ENCODE measurements at regions not wholly inside any gene's neighbourhood (a gene's known extent, or its start where the extent isn't known, plus 50 kb on each side); places are given as distances from the start of the nearest gene placed in this dataset.

- Mint-ChIP-seq H3K27me3 (ENCODE audit: low read depth) (no peaks in the 10 kb centered on the region; the same call in 1 of the 2 replicates), H3K36me3 (no peaks in the 10 kb centered on the region), H3K4me1 (no peaks in the 10 kb centered on the region), H3K9me3 (no peaks in the 10 kb centered on the region), H3K4me3 (no peak overlapping the region), H3K27ac (no peak overlapping the region)
- ATAC-seq (no peak), DNase-seq (ENCODE audit: low spot score) (no peak)
- ChIA-PET POLR2A (no interaction called here), CTCF (no interaction called here)
- TF ChIP-seq ZNF121 (CRISPR knock-in tag; IDR thresholded peaks at IDR 0.05), result no peak
- TF ChIP-seq NFATC4 (CRISPR knock-in tag; IDR thresholded peaks at IDR 0.05), result no peak
These were observed 76.1 kb downstream of the CCR1 start for GRCh38 chr3:46131884-46132450.

GRCh38 chr3:46130631-46131310 lies 77.3 kb downstream of the CCR1 start:
- Mint-ChIP-seq H3K36me3 (no peaks in the 10 kb centered on the region), H3K27me3 (ENCODE audit: low read depth) (no peaks in the 10 kb centered on the region; the same call in 1 of the 2 replicates), H3K4me1 (no peaks in the 10 kb centered on the region), H3K4me3 (no peak overlapping the region), H3K27ac (no peak overlapping the region), H3K9me3 (no peaks in the 10 kb centered on the region)
- CTCF ChIA-PET, result no interaction called here
- ATAC-seq (no peak), DNase-seq (ENCODE audit: low spot score) (no peak)
- TF ChIP-seq IRF1 (CRISPR knock-in tag; IDR thresholded peaks at IDR 0.05) (no peak), ZNF317 (CRISPR knock-in tag; IDR thresholded peaks at IDR 0.05; ENCODE audit: borderline replicate concordance, low read depth) (no peak), ATF1 (CRISPR knock-in tag; IDR thresholded peaks at IDR 0.05) (no peak), ZNF138 (CRISPR knock-in tag; conservative IDR thresholded peaks at IDR 0.05) (no peak), NR1H2 (CRISPR knock-in tag; IDR thresholded peaks at IDR 0.05) (no peak), TCF7 (CRISPR knock-in tag; IDR thresholded peaks at IDR 0.05; ENCODE audit: low read depth) (no peak), PRRX2 (CRISPR knock-in tag; IDR thresholded peaks at IDR 0.05) (no peak), ZNF425 (CRISPR knock-in tag; conservative IDR thresholded peaks at IDR 0.05) (no peak)
- TF ChIP-seq, protein P1, sequence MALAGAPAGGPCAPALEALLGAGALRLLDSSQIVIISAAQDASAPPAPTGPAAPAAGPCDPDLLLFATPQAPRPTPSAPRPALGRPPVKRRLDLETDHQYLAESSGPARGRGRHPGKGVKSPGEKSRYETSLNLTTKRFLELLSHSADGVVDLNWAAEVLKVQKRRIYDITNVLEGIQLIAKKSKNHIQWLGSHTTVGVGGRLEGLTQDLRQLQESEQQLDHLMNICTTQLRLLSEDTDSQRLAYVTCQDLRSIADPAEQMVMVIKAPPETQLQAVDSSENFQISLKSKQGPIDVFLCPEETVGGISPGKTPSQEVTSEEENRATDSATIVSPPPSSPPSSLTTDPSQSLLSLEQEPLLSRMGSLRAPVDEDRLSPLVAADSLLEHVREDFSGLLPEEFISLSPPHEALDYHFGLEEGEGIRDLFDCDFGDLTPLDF (CRISPR knock-in tag; IDR thresholded peaks at IDR 0.05), result no peak
- TF ChIP-seq, protein P2, sequence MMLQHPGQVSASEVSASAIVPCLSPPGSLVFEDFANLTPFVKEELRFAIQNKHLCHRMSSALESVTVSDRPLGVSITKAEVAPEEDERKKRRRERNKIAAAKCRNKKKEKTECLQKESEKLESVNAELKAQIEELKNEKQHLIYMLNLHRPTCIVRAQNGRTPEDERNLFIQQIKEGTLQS (CRISPR knock-in tag; conservative IDR thresholded peaks at IDR 0.05), result no peak
- POLR2A ChIA-PET, result no interaction called here

DNA sequence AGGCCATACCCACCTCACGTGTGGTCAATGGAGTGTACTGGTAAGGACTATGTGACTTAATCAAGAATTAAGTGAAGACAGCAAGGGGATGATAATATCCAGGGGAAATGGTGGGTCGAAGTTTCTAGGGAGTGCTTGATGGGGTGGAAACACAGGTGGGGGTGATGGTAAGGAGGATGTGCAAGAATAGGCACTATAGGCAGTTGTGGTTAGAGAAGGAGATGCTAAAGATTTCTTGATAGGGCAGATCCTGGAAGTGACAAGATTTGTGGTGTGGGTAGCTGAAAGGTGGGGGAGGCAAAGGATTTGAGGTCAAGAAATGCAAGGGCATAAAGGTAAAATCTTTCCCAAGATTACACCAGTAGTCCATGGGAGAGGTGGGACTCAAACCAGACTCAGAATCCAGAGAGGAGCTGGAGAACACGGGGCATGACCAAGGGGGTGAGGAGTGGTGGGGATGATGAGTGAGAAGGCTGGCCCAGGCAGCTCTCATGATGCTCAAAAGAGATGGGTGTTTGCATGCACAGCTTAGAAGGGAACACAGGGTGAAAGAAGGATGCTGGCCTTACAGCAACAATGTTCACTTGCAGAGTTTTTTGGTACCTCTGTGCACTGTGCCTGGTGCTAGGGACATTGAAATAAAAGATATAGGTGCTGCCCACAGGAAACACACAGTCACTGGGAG lies 78.4 kb downstream of the CCR1 start:
- ATAC-seq, result no peak
- DNase-seq (ENCODE audit: low spot score), result no peak
- no peaks in the 10 kb centered on the region for H3K36me3 Mint-ChIP-seq
- POLR2A ChIA-PET, result no interaction called here
- H3K9me3 Mint-ChIP-seq, result no peaks in the 10 kb centered on the region
- no peak overlapping the region for H3K4me3 Mint-ChIP-seq
- H3K4me1 Mint-ChIP-seq, result peaks cover 2% of the 10 kb centered on the region
- no peak overlapping the region for H3K27ac Mint-ChIP-seq
- CTCF ChIA-PET, result no interaction called here
- H3K27me3 Mint-ChIP-seq (ENCODE audit: low read depth), result no peaks in the 10 kb centered on the region; the same call in 1 of the 2 replicates
- TF ChIP-seq, protein P3, sequence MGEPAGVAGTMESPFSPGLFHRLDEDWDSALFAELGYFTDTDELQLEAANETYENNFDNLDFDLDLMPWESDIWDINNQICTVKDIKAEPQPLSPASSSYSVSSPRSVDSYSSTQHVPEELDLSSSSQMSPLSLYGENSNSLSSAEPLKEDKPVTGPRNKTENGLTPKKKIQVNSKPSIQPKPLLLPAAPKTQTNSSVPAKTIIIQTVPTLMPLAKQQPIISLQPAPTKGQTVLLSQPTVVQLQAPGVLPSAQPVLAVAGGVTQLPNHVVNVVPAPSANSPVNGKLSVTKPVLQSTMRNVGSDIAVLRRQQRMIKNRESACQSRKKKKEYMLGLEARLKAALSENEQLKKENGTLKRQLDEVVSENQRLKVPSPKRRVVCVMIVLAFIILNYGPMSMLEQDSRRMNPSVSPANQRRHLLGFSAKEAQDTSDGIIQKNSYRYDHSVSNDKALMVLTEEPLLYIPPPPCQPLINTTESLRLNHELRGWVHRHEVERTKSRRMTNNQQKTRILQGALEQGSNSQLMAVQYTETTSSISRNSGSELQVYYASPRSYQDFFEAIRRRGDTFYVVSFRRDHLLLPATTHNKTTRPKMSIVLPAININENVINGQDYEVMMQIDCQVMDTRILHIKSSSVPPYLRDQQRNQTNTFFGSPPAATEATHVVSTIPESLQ (CRISPR knock-in tag; IDR thresholded peaks at IDR 0.05), result no peak
- TF ChIP-seq SOX15 (CRISPR knock-in tag; IDR thresholded peaks at IDR 0.05) (no peak), ZNF138 (CRISPR knock-in tag; conservative IDR thresholded peaks at IDR 0.05) (no peak), TP53 (CRISPR knock-in tag; IDR thresholded peaks at IDR 0.05) (no peak), ZNF396 (CRISPR knock-in tag; IDR thresholded peaks at IDR 0.05; ENCODE audit: borderline replicate concordance) (no peak), EMX1 (CRISPR knock-in tag; IDR thresholded peaks at IDR 0.05) (no peak), NR3C1 (CRISPR knock-in tag; conservative IDR thresholded peaks at IDR 0.05; ENCODE audit: low read depth) (no peak), NFYB (CRISPR knock-in tag; conservative IDR thresholded peaks at IDR 0.05; ENCODE audit: low read depth) (no peak)
- TF ChIP-seq, protein P4, sequence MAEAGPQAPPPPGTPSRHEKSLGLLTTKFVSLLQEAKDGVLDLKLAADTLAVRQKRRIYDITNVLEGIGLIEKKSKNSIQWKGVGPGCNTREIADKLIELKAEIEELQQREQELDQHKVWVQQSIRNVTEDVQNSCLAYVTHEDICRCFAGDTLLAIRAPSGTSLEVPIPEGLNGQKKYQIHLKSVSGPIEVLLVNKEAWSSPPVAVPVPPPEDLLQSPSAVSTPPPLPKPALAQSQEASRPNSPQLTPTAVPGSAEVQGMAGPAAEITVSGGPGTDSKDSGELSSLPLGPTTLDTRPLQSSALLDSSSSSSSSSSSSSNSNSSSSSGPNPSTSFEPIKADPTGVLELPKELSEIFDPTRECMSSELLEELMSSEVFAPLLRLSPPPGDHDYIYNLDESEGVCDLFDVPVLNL (CRISPR knock-in tag; IDR thresholded peaks at IDR 0.05; ENCODE audit: borderline replicate concordance, low read depth), result no peak
- TF ChIP-seq, protein P5, sequence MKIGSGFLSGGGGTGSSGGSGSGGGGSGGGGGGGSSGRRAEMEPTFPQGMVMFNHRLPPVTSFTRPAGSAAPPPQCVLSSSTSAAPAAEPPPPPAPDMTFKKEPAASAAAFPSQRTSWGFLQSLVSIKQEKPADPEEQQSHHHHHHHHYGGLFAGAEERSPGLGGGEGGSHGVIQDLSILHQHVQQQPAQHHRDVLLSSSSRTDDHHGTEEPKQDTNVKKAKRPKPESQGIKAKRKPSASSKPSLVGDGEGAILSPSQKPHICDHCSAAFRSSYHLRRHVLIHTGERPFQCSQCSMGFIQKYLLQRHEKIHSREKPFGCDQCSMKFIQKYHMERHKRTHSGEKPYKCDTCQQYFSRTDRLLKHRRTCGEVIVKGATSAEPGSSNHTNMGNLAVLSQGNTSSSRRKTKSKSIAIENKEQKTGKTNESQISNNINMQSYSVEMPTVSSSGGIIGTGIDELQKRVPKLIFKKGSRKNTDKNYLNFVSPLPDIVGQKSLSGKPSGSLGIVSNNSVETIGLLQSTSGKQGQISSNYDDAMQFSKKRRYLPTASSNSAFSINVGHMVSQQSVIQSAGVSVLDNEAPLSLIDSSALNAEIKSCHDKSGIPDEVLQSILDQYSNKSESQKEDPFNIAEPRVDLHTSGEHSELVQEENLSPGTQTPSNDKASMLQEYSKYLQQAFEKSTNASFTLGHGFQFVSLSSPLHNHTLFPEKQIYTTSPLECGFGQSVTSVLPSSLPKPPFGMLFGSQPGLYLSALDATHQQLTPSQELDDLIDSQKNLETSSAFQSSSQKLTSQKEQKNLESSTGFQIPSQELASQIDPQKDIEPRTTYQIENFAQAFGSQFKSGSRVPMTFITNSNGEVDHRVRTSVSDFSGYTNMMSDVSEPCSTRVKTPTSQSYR (CRISPR knock-in tag; IDR thresholded peaks at IDR 0.05), result no peak
